ENCODE measurements at regions not wholly inside any gene's neighbourhood (a gene's known extent, or its start where the extent isn't known, plus 50 kb on each side); places are given as distances from the start of the nearest gene placed in this dataset.

DNA sequence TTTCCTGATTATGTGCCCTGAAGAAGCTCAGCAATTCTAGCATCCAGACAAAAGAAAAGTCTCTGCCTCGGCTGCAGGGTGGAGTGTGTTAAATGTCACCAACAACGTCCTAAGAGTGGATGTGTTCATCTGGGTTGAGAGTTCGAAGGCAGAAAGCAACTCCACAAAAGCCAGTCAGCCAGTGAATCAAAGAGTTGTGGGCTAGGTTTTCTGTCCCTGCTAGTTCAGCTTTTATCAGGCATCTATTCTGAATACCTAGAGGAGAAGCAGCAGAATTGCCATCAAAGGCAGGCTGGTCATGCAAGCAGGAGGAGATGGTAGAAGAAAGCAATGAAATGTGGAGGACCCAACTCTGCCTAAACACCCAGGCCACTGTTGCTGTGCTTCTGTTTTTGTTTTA, 205.2 kb downstream of the KLF6 start:
- DNase-seq = no peak
- Histone ChIP-seq H3K4me1 (peaks cover 0 to 18% (median 4%) of the 10 kb centered on the region in 9 donors), H3K4me3 (no peak overlapping the region), H3K27me3 (no peaks in the 10 kb centered on the region), H3K36me3 (no peaks in the 10 kb centered on the region), H3K9me3 (no peaks in the 10 kb centered on the region), H3K27ac (no peak overlapping the region)
- no peak for TF ChIP-seq CTCF (IDR thresholded peaks at IDR 0.05)
- intact Hi-C loops (cut with DNase I) = loop anchor here in 1 of 10 donors (10.0 kb wide), 1 partner anchor 95 kb away; no protein-coding TSS in a partner anchor
- ATAC-seq = no peak
- WGBS, 2 donors = 19 to 21% methylated on average over 3 of the region's 3 CpGs

DNA sequence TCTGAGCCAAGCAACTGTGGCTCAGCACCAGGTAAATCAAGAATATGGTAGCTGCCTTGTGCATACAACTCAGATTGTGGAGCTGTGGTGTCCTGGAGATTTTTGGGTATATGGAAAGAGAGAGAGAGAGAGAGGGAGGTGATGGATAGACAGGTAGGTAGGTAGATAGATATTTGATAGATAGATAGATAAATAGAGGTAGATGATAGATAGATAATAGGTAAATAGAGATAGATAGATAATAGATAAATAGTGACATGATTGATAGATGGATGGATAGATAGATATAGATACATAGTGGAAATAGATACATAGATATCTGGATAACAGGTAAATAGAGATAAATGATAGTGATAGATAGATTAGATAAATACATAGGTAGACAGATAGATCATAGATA, 206.3 kb downstream of the KLF6 start:
- Histone ChIP-seq H3K27ac (no peak overlapping the region), H3K36me3 (no peaks in the 10 kb centered on the region), H3K27me3 (no peaks in the 10 kb centered on the region), H3K9me3 (no peaks in the 10 kb centered on the region), H3K4me3 (no peak overlapping the region), H3K4me1 (peaks cover 0 to 30% (median 11%) of the 10 kb centered on the region in 9 donors)
- ATAC-seq (no peak), DNase-seq (no peak)
- no peak for TF ChIP-seq CTCF (IDR thresholded peaks at IDR 0.05)
- intact Hi-C loops (cut with DNase I) = loop anchor here in 1 of 10 donors (10.0 kb wide), 1 partner anchor 94 kb away; no protein-coding TSS in a partner anchor

DNA sequence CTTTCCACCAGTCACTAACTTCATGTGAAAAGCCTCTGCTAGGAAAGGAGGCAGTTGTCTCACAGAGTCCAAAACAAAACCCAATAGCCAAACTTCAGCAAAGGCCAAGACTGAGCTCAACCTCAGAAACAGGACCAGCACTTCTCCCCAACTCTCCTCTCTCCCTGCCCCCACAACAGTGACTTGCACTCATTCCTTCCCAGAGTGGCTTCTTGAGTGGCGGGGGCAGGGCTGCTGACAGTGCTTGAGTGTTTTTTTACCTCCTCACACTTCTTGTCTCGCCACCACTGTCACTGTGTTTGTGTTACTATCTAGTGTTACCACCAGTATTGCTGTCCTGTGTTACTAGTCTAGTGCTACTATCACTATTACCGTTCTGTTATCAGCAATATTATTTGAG, 206.8 kb downstream of the KLF6 start:
- ATAC-seq (no peak), DNase-seq (no peak)
- no peaks in the 10 kb centered on the region for H3K36me3 ChIP-seq
- H3K4me1 ChIP-seq = peaks cover 0 to 35% (median 14%) of the 10 kb centered on the region in 9 donors
- H3K4me3 ChIP-seq = no peak overlapping the region
- no peak for TF ChIP-seq CTCF (IDR thresholded peaks at IDR 0.05)
- H3K27ac ChIP-seq = no peak overlapping the region
- H3K9me3 ChIP-seq = no peaks in the 10 kb centered on the region
- H3K27me3 ChIP-seq = no peaks in the 10 kb centered on the region
- 77 to 83% methylated on average over 3 of the region's 3 CpGs for WGBS, 2 donors
- intact Hi-C loops (cut with DNase I) = loop anchor here in 1 of 10 donors (10.0 kb wide), 1 partner anchor 93 kb away; no protein-coding TSS in a partner anchor

- peaks cover 6 to 54% (median 33%) of the 10 kb centered on the region in 9 donors for H3K4me1 ChIP-seq
- no peaks in the 10 kb centered on the region for H3K36me3 ChIP-seq
- ATAC-seq (peak; percentile 40 to 89 (median 86)), DNase-seq (no peak)
- intact Hi-C loops (cut with DNase I) = loop anchor here in 2 of 10 donors (5.0 to 10.0 kb wide), 2 partner anchors 72 to 90 kb away; no protein-coding TSS in a partner anchor
- H3K4me3 ChIP-seq = no peak overlapping the region
- H3K9me3 ChIP-seq = no peaks in the 10 kb centered on the region
- WGBS, 2 donors = 17 to 21% methylated on average over 10 of the region's 10 CpGs
- no peak for TF ChIP-seq CTCF (IDR thresholded peaks at IDR 0.05)
- H3K27me3 ChIP-seq = no peaks in the 10 kb centered on the region
- H3K27ac ChIP-seq = peak overlapping the region in 9 of 10 donors; percentile 28 to 81 (median 62)
These were observed 210.6 kb downstream of the KLF6 start for GRCh38 chr10:3574451-3574850.
